ENCODE measurements at regions not wholly inside any gene's neighbourhood (a gene's known extent, or its start where the extent isn't known, plus 50 kb on each side); places are given as distances from the start of the nearest gene placed in this dataset.
"Not testable (repeated sequence)": the region's sequence is repeated elsewhere in the genome, so short reads cannot be mapped to it uniquely, and the experiment has no call there.

DNA sequence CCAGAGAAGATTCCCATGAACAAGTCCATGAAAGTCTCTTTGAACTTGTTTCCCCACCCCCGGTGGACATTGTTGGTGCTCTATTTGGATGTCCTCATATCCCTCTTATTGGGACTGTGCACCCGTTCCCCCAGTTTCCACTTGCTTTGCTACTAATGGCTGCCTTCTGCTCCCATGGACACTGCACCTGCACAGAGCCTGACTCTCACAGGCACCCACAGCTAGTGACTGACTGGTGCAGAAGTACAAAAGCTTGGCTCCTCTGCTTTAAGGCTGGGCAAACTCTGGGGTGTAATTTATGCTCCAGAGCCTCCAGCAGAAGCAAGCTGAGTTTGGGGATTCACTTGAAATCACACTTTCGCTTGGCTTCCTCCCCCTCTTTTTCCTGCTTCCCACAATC lies 239.9 kb upstream of the BTBD3 start:
- DNase-seq (ENCODE audit: low spot score) = no peak

DNA sequence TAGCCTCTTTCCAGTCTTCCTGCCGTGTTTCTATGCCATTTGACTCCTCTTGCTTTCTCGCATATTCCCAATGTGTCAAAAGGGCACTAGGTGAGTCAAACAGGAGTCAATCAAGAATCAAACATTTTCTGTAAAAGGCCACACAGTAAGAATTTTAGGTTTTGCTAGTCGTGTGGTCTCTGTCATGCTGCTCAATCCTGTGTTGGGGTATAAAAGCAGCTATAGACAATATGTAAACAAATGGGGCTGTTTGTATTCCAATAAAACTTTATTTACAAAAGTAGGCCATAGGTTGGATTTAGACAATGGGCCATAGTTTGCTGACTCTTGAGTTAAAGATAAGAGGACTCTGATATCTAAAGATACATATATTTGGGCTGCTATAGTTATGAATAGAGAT lies 235.4 kb upstream of the BTBD3 start:
- no peak for DNase-seq (ENCODE audit: low spot score)

DNA sequence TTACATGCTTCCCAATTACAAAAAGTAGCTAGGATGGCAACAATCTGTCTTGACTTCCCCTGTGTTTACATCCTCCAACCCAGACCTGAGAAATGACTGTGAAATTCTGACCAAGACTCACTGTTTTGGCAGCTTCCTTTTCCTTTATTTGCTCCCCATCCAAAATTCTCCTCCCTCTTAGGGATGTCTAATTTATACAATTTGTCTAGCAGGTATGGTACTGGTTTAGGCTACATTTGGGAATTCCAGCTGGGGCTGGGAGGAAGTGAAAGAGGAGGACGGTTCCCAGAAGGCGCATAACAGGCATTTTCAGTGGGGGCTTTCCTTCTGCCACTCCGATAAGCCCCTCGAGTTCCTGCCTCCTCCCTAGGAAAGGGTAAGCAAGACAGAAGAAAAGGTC lies 231.5 kb upstream of the BTBD3 start:
- DNase-seq (ENCODE audit: low spot score) = no peak

DNA sequence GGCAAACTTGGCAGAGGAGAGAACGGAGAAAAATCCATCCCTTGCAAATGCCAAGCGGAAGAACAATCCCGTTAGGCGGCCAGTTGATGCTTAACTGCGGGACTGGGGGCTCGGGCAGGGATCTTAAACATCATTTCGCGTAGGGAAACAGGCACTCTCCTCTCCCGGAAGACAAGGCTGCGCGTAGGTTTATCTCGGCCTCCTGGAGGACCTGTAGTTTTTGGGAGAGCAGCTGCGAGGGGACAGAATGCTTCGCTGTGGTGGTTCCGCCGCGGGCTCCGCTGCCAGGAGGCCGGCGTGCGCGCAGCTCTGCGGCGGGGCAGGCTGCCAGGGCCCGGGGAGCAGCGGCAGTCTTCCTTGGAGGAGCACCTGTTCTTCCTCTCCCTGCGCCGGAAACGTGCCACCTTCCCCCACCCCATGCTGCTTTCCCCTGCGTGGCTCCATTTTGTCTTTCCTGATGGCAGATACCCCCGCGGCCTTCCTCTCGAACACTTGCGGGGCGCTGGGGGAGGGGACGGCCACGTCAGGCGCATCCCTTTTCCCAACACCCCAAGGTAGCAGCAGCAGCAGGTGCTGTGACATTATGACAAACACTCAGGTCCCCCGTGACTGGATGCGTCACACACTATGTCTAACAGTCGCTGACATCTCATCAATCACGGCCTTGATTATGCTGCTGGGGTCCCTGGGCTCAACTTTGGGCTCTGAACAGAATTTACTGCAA lies 230.7 kb upstream of the BTBD3 start:
- peak; percentile 19 for DNase-seq (ENCODE audit: low spot score)

GRCh38 chr20:11687546-11688292 lies 230.0 kb upstream of the BTBD3 start:
- no peak for DNase-seq (ENCODE audit: low spot score)

- no peak for DNase-seq (ENCODE audit: low spot score)
Observed at GRCh38 chr20:11689262-11689661, 228.4 kb upstream of the BTBD3 start.

- no peak for DNase-seq (ENCODE audit: low spot score)
Observed at GRCh38 chr20:11691766-11692165, 225.9 kb upstream of the BTBD3 start.

- DNase-seq (ENCODE audit: low spot score) = no peak
Observed at GRCh38 chr20:11692567-11692966, 225.1 kb upstream of the BTBD3 start.

DNA sequence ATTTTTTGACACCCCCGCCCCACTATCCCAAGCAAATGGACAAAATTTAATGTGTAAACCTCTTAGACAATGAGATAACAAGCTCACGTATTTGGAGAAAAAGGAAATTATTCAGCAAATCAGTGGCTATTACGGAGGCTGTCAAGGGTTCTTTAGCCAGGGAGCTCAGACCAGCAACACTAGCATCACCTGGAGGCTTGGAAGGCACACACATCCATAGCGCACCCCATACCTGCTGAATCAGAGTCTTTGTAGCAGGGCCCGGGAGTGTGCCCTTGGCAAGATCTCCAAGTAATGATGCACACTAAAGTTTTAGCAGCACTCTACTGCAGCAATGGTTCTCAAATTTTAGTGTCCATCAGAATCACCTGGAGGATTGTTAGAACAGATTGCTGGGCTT lies 223.2 kb upstream of the BTBD3 start:
- no peak for DNase-seq (ENCODE audit: low spot score)

- no peak for DNase-seq (ENCODE audit: low spot score)
Observed at GRCh38 chr20:11697055-11697454, 220.6 kb upstream of the BTBD3 start.

DNA sequence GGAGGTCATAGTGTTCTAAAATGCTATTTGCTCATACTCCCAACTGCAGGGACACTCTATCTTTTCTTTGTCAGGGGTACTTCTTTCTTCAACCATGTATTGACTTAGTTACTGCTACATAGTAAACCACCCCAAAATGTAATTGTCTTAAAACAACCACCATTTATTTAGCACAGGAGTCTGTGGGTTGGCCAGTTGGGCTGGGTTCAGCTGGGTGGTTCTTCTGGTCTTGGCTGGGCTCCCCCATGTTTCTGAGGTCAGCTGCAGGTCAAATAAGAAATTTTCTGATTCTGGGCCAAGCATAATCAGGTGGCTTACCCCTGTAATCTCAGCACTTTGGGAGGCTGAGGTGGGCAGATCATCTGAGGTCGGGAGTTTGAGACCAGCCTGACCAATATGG lies 220.0 kb upstream of the BTBD3 start:
- no peak for DNase-seq (ENCODE audit: low spot score)

DNA sequence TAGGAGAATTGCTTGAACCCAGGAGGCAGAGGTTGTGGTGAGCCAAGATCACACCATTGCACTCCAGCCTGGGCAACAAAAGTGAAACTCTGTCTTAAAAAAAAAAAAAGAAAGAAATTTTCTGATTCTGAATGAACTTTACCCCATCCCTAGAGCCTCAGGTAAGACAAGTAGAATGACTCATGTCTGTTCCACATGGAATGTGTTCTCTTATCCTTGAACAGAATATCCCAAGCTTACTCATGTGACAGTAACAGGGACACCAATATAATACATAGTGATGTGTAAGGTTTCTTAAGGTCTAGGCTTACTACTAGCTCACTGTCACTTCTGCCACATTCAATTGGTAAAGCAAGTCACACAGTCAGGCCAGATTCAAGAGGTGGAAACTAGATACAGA lies 219.6 kb upstream of the BTBD3 start:
- DNase-seq (ENCODE audit: low spot score) = no peak

- DNase-seq (ENCODE audit: low spot score) = no peak
Observed at GRCh38 chr20:11700831-11701230, 216.9 kb upstream of the BTBD3 start.

DNA sequence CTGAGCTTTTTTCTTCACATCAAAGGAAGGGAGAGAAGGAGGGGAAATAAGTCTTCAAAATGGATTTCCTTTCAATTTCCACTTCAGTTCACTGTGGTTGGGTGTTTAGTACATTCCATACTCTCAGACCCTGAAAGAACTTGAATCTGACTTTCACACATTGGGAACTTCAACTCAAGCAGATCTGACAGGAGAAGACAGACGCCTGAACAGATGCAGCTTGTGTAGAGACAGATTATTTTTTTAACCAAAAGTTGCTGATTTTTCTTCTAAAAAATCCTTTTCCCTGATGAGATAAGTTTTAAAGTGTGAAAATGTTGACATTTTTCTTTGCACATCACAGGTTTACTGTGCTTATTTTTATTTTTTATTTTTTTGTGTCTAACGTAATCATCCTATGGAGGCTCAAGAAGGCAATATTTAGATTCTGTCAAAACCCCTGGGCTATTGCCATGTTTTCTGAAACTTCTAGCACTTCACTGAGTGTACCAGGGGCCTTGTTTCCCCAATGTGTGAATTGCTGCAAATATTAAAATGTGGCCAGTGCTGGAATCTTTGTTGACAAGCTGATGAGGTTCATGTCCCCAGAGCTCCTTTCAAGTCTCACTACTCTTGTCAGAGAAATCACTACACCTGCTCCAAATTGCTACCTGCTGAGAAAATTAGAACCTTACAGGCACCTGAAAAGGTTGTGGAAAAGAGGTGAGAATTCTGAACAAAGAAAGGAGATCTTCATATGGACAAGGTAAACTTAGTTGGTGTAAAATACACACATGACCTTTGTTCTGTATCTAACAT lies 214.8 kb upstream of the BTBD3 start:
- DNase-seq (ENCODE audit: low spot score) = no peak

GRCh38 chr20:11705512-11705911 lies 212.2 kb upstream of the BTBD3 start:
- no peak for DNase-seq (ENCODE audit: low spot score)

DNA sequence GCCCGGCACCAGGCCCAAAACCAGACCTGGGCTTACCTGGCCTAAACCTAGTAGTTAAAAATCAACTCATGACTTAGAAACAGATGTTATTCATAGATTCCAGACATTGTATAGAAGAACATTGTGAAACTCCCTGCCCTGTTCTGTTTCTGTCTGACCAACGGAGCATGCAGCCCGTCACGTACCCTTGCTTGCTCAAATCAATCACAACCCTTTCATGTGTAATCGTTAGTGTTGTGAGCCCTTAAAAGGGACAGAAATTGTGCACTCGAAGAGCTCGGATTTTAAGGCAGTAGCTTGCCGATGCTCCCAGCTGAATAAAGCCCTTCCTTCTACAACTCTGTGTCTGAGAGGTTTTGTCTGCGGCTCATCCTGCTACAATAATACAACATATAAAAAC lies 209.5 kb upstream of the BTBD3 start:
- not testable (repeated sequence) for DNase-seq (ENCODE audit: low spot score)

- DNase-seq (ENCODE audit: low spot score) = no peak
Observed at GRCh38 chr20:11711214-11711613, 206.5 kb upstream of the BTBD3 start.

GRCh38 chr20:11712639-11713160 lies 205.0 kb upstream of the BTBD3 start:
- no peak for DNase-seq (ENCODE audit: low spot score)

DNA sequence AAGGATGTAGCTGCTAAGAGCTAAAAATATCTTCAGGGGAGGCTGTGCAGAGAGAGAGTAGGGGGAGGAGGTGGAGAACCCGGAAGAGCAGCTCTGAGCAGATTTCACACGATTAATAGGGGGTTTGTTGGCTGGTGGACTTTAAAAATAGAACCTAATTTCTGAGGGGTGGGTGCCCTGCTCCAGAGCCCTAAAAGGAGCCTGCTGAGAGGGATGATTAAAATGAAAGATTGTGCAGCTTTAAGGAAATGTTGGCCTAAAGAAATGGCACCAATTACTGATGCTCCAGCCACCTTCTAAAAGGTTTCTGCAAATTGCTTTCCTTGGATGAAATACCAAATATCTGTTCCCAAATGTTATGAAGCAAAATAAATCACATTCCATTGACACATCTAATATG lies 202.8 kb upstream of the BTBD3 start:
- DNase-seq (ENCODE audit: low spot score) = no peak

GRCh38 chr20:11716239-11716944 lies 201.3 kb upstream of the BTBD3 start:
- peak; percentile 70 for DNase-seq (ENCODE audit: low spot score)

DNA sequence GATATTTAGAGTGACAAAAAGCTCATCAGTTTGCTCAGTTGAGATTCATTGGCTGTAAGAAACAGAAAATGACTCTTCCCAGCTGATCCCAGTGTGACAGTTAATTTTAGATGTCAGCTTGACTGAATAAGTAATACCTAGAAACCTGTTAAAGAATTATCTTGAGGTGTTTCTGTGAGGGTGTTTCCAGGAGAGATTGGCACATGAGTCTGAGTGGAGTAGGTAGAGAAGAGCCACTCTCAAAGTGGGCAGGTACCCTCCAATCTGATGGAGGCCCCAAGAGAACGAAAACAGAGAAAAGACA lies 200.8 kb upstream of the BTBD3 start:
- no peak for DNase-seq (ENCODE audit: low spot score)

- DNase-seq (ENCODE audit: low spot score) = no peak
Observed at GRCh38 chr20:11717562-11717961, 200.1 kb upstream of the BTBD3 start.

Measured in AG08395 (cell line).